Calu3 (cell line): ENCODE measurements at regions not wholly inside any gene's neighbourhood (a gene's known extent, or its start where the extent isn't known, plus 50 kb on each side); places are given as distances from the start of the nearest gene placed in this dataset.

ENCODE experiments used
- BruUV-seq: library from RNA; stranded (reverse); fragments of 400-500 nt; replicated peaks from 2 replicates; lab custom pipeline; 2021; lab: Mats Ljungman, UMichigan
- CTCF ChIA-PET: fragments of 300-600 bp; sonication (Branson Sonifier 250); formaldehyde crosslinking; loops from one replicate; lab custom pipeline; 2022; ENCODE audit warnings: antibody characterized with exemption; lab: Charles Lee
- DNase-seq: peaks from one replicate; pipeline ENCODE4 v3.0.0; 2022
- H3K27ac Mint-ChIP-seq: one replicate; pipeline ENCODE4 v1.8.0; 2022; ENCODE audit warnings: mixed read lengths; ENCODE audit not compliant: unreplicated experiment
- H3K27me3 Mint-ChIP-seq: one replicate; pipeline ENCODE4 v1.8.0; 2022; ENCODE audit warnings: mixed read lengths; ENCODE audit not compliant: unreplicated experiment
- H3K36me3 Mint-ChIP-seq: one replicate; pipeline ENCODE4 v1.8.0; 2022; ENCODE audit warnings: mild to moderate bottlenecking, moderate library complexity, mixed read lengths; ENCODE audit not compliant: insufficient read depth, unreplicated experiment
- H3K4me1 Mint-ChIP-seq: one replicate; pipeline ENCODE4 v1.8.0; 2022; ENCODE audit warnings: mild to moderate bottlenecking, low read depth, mixed read lengths; ENCODE audit not compliant: unreplicated experiment
- H3K4me3 Mint-ChIP-seq: one replicate; pipeline ENCODE4 v1.8.0; 2022; ENCODE audit warnings: mild to moderate bottlenecking, low read depth, moderate library complexity, mixed read lengths; ENCODE audit not compliant: unreplicated experiment
- H3K9me3 Mint-ChIP-seq: one replicate; pipeline ENCODE4 v1.8.0; 2022; ENCODE audit warnings: low read depth, mixed read lengths; ENCODE audit not compliant: unreplicated experiment
- CTCF ChIP-seq: fragments of 200-600 bp; IDR thresholded peaks from one replicate; pipeline ENCODE4 v1.8.0; 2022; ENCODE audit warnings: antibody characterized with exemption; ENCODE audit not compliant: unreplicated experiment
- intact Hi-C: fragments of 100-400 bp; cut with micrococcal nuclease; formaldehyde crosslinking; loops from one replicate; pipeline ENCODE4 v1.10.0; 2022; ENCODE audit not compliant: unreplicated experiment

GRCh38 chr13:90032841-90033493, 1314.5 kb upstream of the MIR17HG start:
- BruUV-seq = no TSS peak
- Mint-ChIP-seq H3K4me3 (no peak overlapping the region), H3K36me3 (no peaks in the 10 kb centered on the region), H3K27me3 (no peaks in the 10 kb centered on the region), H3K27ac (no peak overlapping the region), H3K4me1 (no peaks in the 10 kb centered on the region), H3K9me3 (no peaks in the 10 kb centered on the region)
- DNase-seq = no peak
- no peak for TF ChIP-seq CTCF
- CTCF ChIA-PET = no interaction called here
- intact Hi-C loops = no loop called here

GRCh38 chr13:90039516-90039915, 1308.0 kb upstream of the MIR17HG start:
- CTCF ChIA-PET = no interaction called here
- H3K27ac Mint-ChIP-seq = no peak overlapping the region
- intact Hi-C loops = no loop called here
- no peak overlapping the region for H3K4me3 Mint-ChIP-seq
- BruUV-seq = no TSS peak
- peaks cover 6% of the 10 kb centered on the region for H3K9me3 Mint-ChIP-seq
- H3K36me3 Mint-ChIP-seq = no peaks in the 10 kb centered on the region
- H3K4me1 Mint-ChIP-seq = no peaks in the 10 kb centered on the region
- no peak for TF ChIP-seq CTCF
- H3K27me3 Mint-ChIP-seq = no peaks in the 10 kb centered on the region
- no peak for DNase-seq

GRCh38 chr13:90047600-90047999, 1299.9 kb upstream of the MIR17HG start:
- TF ChIP-seq CTCF = no peak
- DNase-seq = no peak
- no peaks in the 10 kb centered on the region for H3K4me1 Mint-ChIP-seq
- no peaks in the 10 kb centered on the region for H3K36me3 Mint-ChIP-seq
- H3K4me3 Mint-ChIP-seq = no peak overlapping the region
- no TSS peak for BruUV-seq
- intact Hi-C loops = no loop called here
- H3K27me3 Mint-ChIP-seq = no peaks in the 10 kb centered on the region
- peaks cover 5% of the 10 kb centered on the region for H3K9me3 Mint-ChIP-seq
- CTCF ChIA-PET = no interaction called here
- no peak overlapping the region for H3K27ac Mint-ChIP-seq

- Mint-ChIP-seq H3K27ac (no peak overlapping the region), H3K27me3 (no peaks in the 10 kb centered on the region)
- no TSS peak for BruUV-seq
Observed at GRCh38 chr13:90049989-90050671, 1297.4 kb upstream of the MIR17HG start.

More at GRCh38 chr13:90049989-90050671, 1297.4 kb upstream of the MIR17HG start:
- Mint-ChIP-seq H3K4me1 (no peaks in the 10 kb centered on the region), H3K9me3 (peaks cover 2% of the 10 kb centered on the region), H3K36me3 (no peaks in the 10 kb centered on the region), H3K4me3 (no peak overlapping the region)
- CTCF ChIA-PET = no interaction called here
- intact Hi-C loops = no loop called here
- DNase-seq = no peak
- TF ChIP-seq CTCF = no peak
